HG03520 (cell line): ENCODE measurements at regions not wholly inside any gene's neighbourhood (a gene's known extent, or its start where the extent isn't known, plus 50 kb on each side); places are given as distances from the start of the nearest gene placed in this dataset.
"Not testable (repeated sequence)": the region's sequence is repeated elsewhere in the genome, so short reads cannot be mapped to it uniquely, and the experiment has no call there.

Experiments used
- ATAC-seq: cut with Tn5 transposase; IDR thresholded peaks from one replicate; pipeline ENCODE4 v1.9.1; 2021; ENCODE audit warnings: mild to moderate bottlenecking, moderate library complexity; ENCODE audit not compliant: unreplicated experiment

DNA sequence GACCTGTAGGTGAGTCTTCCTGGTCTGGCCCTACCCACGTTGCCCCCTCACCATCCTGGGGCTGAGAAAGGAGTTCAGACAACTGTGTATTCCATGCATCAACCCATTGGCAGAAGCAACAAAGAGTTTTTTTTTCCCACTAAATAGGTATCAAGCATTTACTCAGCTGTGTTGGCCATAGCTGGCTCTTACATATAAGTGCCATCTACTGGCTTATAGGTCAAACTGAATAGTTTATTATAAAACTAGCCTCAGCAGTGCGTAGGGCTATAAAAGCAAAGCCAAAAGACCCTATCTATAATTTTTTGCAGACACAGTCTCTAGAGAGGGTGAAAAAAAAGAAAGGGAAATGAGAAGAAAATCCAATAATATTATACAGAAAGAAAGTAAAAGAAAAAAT, 765.2 kb upstream of the MGAT4C start:
- ATAC-seq = no peak

DNA sequence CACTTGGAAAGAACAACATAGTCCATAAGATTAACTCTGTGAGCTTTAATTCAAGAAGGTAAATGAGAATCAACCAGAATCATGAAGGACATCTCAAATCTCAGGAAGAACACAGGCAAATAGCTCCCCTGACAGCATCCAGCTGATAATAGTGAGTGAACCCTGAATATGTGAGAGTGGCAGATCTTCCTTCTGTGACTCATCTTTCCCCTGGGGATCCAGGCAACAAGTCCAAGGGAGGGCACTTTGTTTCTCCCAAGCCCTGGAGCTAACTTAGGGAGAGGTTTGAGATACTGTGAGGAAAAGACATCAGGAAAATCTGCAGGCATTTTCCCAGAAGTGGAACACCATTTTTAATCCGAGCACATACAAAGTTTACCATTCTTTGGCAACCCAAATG, 763.9 kb upstream of the MGAT4C start:
- no peak for ATAC-seq

DNA sequence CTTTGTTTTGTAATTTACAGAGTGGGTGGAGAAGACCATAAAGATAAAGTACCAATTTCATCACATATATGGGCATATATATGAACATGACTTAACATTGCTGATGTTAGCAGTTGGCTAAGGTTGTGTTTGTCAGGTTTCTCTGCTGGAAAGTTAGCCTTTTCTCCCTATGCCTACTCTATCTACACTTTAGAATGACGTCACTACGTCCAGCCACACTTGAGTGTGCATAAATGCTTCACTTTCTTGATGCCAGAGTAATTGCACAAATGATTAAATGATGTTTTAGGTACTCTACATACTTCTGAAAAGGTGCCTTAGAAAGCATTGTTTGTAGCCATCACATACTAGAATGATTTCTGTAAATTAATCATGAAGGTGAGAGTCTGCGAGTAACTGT, 759.2 kb upstream of the MGAT4C start:
- ATAC-seq = no peak

DNA sequence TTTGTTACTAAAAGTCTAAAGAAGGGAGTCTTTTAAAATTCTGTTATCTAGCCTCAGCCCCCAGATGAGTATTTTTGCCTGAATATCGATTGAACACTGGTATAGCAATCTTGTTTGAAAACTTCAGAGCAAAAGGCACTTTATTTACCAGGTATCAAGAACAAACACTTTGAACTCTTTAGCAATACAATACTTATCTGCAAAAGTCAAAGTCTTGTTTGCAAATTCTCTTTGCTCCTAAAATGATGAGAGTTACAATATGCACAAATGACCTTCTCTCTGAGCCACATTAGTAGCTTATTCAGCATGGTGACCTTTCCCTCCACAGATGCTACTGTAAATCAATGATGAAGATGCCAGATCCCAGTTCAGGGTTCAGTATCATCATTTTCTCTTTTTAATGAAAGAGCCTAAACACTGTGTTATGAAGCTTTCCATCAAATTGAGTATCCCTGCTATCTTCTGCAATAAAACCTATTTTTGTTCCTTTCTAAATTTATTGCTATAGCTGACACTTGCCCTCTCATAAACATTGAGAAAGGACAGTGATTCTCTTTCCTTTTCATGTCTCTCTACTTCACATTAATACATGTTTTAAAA, 752.7 kb upstream of the MGAT4C start:
- no peak for ATAC-seq

DNA sequence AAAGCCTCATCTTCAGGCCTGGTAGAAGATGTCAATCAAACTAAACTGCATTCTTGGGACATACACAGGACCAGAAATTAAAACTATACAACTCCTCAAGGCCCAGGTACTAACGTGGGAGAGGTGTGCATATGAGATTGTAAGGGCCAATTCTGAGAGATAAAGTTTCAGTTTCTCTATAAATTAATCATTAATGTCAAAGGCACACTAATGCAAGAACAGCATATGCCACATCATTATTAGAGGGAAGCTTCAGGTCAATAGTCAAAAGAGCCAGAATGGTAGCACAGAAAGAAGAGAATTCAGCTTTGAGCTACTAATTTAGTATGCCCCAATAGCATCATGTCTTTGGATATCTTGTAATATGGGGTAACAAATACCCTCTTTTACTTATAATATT, 744.9 kb upstream of the MGAT4C start:
- ATAC-seq = no peak

DNA sequence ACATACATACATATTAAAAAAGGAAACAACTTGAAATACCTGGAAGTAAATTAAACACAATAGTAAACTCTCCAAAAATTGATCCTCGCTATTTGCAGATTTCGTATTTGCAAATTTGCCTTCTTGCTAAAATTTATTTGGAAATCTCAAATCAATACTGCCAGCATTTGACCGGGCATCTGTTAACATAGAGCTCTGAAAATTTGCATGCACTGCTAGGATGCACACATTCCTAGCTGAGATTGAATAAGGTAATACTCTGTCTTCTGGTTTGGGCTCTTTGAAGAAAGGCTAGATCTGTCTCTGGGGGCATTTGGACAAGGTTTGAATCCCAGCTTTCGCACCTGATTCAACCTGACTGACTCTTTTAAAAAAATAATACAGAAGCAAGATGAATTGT, 729.1 kb upstream of the MGAT4C start:
- no peak for ATAC-seq

DNA sequence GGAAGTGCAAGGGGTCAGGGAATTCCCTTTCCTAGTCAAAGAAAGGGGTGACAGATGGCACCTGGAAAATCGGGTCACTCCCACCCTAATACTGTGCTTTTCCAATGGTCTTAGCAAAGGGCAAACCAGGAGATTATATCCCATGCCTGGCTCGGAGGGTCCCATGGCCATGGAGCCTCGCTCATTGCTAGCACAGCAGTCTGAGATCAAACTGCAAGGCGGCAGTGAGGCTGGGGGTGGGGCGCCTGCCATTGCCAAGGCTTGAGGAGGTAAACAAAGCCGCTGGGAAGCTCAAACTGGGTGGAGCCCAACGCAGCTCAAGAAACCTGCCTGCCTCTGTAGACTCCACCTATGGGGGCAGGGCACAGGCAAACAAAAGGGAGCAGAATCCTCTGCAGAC, 714.4 kb upstream of the MGAT4C start:
- not testable (repeated sequence) for ATAC-seq

DNA sequence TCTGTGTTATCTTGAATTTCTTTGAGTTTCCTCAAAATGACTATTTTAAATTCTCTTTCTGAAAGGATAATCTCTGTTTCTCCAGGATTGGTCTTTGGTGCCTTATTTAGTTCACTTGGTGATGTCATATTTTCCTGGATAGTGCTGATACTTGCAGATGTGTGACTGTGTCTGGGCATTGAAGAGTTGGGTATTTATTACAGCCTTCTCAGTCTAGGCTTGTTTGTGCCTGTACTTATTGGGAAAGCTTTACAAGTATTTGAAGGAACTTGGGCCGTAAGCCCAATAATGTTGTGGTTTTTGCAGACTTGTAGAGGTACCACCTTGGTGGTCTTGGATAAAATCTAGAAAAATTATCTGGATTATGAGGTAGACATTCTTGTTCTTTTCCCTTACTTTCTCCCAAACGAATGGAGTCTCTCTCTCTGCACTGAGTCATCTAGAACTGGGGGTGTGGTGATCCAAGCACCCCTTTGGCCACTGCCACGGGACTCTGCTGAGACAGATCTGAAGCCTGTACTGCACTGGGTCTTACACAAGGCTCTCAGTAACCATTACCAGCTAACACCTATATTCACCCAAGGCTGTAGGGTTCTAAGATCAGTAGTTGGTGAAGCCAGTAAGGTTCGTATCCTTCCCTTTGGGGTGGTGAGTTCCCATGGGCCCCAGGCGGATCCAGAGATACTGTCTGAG, 703.7 kb upstream of the MGAT4C start:
- no peak for ATAC-seq

DNA sequence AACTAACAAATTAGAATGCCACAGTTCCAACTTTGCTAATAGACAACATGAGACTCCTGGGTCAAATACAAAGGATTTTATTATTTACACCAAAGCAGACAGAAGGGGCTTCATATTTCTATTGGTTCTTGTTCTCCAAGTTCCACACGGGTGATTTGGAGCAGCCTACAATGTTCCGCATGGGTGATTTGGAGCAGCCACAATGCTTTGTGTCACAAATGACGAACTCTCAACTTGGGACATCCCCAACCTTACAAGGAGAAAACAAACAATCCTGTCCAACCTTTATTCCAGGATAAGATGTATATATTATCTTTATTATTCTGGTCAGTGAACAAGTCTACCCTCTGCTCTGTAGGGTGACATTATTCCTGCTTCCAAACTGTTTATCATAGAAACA, 694.3 kb upstream of the MGAT4C start:
- no peak for ATAC-seq

DNA sequence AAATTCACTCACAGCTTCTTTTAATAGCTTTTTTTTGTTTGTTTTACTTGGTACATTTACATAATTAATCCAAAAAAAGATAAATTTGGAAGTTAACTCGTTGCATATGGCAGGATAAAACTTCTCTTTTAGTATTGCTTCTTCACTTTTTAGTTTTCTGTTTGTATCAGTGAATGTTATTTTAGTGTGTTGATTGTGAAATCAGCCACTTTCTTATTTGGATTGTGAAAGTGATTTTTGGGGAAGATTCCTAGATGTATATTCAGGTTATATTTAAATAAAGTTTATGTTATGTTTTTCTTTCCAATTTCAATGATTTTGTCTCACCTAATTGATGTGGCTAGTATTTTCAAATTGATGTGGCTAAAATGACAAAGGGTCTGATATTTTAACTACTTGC, 693.9 kb upstream of the MGAT4C start:
- ATAC-seq = no peak

DNA sequence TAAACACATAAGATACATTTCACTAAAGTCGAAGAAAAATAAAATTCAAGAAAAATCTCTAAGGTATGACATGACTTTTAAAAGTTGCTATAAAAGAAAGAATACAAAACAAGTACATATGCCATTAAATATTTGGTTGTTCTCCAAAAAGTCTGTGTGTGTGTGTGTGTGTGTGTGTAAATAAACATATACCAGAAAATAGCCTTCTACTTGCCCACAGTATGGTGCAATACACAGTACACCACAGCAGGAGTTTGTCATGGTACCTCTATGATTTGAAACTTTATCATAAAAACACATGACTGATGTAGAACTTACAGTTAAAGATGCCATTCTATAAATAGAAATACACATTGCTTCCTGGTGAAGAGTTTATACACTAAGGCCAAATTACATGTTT, 692.7 kb upstream of the MGAT4C start:
- ATAC-seq = no peak

DNA sequence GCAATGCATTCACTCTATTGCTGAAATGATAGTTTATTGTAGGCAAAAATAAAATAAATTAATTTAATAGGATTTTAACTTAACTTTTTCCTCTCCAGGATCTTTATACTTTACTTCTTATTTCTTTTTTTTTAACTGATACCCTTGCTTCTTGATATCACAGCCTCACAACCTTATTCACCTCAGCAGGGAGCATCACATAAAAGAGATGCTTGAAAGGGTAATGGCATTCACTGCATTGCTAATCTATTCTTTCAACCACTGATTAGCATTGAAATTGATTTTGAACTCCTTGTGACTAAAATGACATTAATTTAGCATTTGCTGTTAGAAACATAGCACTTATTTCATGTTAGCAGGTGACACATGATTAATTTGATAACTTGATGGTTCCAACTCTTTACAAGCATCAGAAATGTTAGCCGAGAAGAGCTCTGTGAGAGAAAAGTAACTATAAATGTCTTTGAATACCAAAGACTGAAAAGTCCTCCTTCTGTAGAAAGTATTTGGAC, 689.5 kb upstream of the MGAT4C start:
- no peak for ATAC-seq

DNA sequence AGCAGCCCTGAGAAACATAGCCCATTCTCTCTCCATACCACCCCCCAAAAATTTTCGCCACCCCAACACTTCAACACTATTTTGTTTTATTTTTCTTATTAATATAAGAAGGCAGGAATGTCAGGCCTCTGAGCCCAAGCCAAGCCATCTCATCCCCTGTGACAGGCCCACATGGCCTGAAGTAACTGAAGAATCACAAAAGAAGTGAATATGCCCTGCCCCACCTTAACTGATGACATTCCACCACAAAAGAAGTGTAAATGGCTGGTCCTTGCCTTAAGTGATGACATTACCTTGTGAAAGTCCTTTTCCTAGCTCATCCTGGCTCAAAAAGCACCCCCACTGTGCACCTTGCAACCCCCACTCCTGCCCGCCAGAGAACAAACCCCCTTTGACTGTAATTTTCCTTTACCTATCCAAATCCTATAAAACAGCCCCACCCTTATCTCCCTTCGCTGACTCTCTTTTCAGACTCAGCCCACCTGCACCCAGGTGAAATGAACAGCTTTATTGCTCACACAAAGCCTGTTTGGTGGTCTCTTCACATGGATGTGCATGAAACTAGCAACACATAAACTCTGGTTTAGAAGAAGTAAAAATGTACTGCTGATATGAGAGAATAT, 688.1 kb upstream of the MGAT4C start:
- not testable (repeated sequence) for ATAC-seq

DNA sequence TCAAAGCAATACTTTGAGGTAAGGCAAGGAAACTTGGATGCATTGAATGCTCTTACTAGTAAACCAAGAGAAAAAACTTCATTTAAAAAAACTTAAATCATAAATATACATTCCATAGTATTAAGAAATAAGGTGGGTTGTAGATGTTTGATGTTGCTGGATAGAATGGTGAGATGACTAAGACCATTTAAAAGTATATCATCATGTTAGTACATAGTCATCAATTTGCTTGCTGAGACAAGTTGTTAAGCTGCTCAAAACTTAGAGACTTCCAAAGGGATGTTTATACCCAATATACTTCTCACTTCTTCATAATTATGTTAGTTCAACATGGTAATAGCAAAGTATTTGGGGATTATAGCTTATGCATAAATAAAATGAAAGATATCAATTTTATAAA, 675.5 kb upstream of the MGAT4C start:
- no peak for ATAC-seq

DNA sequence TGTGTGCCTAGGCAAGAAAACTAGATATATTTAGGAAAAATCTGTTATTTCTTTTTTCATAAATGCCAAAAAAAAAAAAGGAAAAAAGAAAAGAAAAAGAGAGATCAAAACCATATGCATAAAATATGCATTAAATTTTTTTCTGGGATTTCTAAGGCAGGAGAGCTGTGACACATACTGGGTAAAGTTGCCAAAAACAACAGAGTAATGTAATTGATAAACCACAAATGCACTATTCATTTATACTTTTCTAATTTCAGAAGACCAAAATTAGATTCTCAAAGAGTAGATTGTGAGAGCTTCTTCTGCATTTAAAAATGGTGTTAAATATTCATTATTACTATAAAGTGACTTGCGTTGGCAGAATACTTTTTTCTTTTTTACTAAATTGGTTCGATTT, 673.8 kb upstream of the MGAT4C start:
- no peak for ATAC-seq

DNA sequence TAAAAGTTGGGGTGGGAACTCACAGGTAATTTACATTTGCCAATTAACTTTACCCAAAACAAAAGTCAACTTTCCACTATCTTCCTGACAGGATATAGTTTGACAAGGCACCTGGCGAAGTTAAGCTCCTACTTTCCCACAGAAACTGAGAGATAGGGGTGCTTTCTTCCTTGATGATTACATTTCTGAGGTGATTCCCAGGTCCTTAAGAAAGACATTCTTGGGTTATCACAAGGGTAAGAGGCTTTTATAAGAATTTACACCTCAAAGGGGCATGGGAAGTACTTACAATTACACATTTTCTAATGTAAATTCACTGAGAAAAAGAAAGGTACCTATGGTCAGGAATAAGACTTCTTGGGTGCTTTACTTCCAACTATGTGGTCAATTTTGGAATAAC, 660.9 kb upstream of the MGAT4C start:
- no peak for ATAC-seq

DNA sequence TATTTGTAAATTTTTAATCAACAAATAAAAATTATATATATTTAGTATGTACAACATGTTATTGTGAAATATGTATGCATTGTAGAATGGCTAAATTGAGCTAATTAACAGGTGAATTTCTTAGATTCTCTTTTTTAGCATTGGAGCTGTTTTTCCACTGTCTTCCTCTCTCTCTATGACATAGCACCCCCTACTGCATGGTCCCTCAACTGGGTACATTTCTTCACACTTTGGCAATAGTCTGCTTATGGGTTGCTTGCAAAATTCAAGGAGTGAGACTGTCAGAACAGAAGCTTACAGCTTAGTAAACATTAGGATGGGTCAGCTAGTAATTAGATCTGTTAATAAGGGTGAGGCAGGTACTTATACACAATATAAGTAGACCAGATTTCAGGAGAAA, 658.5 kb upstream of the MGAT4C start:
- no peak for ATAC-seq

DNA sequence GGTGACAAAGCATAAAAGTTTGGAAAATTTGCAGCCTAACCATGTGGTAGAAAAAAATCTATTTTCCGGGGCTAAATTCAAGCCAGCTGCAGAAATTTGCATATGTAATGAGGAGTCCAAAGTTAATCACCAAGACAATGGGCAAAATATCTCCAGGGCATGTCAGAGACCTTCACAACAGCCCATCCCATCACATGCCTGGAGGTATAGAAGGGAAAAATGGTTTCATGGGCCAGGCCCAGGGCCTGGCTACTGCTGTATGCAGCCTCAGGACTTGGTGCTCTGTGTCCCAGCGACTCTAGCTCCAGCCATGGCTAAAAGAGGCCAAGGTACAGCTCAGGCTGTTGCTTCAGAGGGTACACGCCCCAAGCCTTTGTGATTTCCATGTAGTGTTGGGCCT, 655.8 kb upstream of the MGAT4C start:
- no peak for ATAC-seq

DNA sequence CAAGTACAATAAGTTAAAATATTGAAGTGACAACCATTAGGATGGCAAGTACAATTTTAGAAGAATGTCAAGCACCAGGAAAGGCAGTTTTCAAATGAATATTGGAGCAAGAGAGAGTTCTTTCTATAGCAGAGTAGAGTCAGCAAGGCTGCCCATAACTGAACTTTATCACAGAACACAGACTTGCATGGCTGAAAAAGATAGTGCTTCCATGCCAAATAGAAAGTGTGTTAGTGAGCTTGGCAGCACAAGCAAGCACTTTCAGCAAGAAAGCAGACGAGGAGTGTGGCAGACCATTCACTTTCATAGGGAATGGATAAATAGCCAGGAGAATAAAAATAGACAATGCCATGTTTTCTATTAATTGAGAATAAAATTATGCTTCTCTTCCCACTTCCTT, 647.0 kb upstream of the MGAT4C start:
- ATAC-seq = no peak

DNA sequence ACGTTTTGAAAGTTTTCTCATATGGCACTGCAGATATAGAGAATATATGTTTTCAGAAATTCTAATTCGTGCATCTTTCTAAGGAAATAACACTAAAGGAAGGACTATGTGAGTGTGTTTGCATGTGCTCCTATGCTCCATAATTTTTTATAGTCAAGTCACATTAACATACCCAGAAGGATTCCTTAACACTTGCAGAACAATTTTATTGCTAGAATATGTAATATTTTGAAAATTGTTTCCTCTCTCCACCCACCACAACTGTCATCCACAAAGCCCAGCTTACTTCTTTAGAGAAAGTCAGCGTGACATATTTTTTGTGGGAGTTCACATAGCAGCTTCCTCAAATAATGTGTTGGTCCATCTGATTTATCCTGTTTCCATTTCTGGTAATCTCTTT, 604.6 kb upstream of the MGAT4C start:
- no peak for ATAC-seq

DNA sequence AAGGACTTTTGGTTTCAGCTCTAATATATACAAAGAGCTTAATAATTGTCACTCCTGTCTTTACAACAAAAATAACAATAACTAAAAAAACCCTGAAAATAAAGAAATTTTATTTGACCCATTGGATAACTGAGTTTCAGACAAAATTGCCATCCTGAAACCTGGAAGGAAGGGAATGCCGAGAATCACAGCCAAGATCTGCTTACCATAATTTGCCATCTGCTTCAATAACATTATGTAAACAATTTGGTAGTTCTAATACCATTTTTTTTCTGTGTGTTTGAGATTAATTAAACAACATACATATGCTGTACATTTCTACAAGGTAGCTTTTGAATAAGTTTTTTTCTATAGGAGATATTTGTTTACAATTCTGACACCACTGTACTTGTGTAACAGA, 596.3 kb upstream of the MGAT4C start:
- no peak for ATAC-seq

DNA sequence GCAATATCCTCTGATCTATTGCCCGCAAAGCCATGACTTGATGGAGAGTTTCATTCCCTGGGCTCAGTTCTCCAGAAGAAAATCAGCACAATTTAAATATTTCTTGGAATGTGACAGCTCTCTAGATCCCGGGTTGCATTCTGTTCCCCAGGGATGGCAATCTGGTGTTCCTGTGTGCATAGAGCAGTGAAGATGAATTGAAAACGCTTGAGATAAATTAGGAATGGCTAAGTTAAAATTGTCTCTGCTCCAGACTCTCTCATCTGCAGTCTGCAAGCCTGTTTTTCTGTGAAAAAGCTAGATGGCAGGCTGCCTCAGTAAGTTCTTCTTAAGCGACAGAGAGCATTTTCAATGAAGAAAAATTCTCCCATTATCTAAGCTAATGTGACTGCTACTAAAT, 582.5 kb upstream of the MGAT4C start:
- no peak for ATAC-seq
